ENCODE measurements at regions not wholly inside any gene's neighbourhood (a gene's known extent, or its start where the extent isn't known, plus 50 kb on each side); places are given as distances from the start of the nearest gene placed in this dataset.
"Not testable (repeated sequence)": the region's sequence is repeated elsewhere in the genome, so short reads cannot be mapped to it uniquely, and the experiment has no call there.

DNA sequence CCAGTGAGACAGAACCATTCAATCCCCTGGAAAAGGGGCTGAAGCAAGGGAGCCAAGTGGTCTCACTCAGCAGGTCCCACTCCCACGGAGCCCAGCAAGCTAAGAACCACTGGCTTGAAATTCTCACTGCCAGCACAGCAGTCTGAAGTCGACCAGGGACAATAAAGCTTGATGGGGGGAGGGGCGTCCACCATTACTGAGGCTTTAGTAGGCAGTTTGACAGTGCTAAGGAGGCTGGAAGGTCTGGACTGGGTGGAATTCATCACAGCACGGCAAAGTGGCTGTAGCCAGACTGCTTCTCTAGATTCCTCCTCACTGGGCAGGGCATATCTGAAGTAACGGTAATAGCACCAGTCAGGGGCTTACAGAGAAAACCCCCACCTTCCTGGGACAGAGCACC, 105.4 kb upstream of the GORAB start:
- H3K4me3 ChIP-seq (ENCODE audit: low read depth, low read length) = no peak overlapping the region
- DNase-seq (ENCODE audit: low read depth) = no peak
- TF ChIP-seq, protein P1, sequence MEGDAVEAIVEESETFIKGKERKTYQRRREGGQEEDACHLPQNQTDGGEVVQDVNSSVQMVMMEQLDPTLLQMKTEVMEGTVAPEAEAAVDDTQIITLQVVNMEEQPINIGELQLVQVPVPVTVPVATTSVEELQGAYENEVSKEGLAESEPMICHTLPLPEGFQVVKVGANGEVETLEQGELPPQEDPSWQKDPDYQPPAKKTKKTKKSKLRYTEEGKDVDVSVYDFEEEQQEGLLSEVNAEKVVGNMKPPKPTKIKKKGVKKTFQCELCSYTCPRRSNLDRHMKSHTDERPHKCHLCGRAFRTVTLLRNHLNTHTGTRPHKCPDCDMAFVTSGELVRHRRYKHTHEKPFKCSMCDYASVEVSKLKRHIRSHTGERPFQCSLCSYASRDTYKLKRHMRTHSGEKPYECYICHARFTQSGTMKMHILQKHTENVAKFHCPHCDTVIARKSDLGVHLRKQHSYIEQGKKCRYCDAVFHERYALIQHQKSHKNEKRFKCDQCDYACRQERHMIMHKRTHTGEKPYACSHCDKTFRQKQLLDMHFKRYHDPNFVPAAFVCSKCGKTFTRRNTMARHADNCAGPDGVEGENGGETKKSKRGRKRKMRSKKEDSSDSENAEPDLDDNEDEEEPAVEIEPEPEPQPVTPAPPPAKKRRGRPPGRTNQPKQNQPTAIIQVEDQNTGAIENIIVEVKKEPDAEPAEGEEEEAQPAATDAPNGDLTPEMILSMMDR (IDR thresholded peaks at IDR 0.05; ENCODE audit: low read depth, low read length) = no peak
- no peak for TF ChIP-seq POLR2A (IDR thresholded peaks at IDR 0.05; ENCODE audit: extremely low read depth, insufficient read length)

- DNase-seq (ENCODE audit: low read depth); H3K4me3 ChIP-seq (ENCODE audit: low read depth, low read length): not testable (repeated sequence)
Observed at GRCh38 chr1:170427002-170427401, 105.0 kb upstream of the GORAB start.

GRCh38 chr1:170436928-170437327, 95.0 kb upstream of the GORAB start:
- DNase-seq (ENCODE audit: low read depth) = no peak
- no peak overlapping the region for H3K4me3 ChIP-seq (ENCODE audit: low read depth, low read length)
- TF ChIP-seq MYC (IDR thresholded peaks at IDR 0.05; ENCODE audit: low read depth, low read length) (no peak), POLR2A (IDR thresholded peaks at IDR 0.05; ENCODE audit: extremely low read depth, insufficient read length) (no peak)
- TF ChIP-seq, protein P2, sequence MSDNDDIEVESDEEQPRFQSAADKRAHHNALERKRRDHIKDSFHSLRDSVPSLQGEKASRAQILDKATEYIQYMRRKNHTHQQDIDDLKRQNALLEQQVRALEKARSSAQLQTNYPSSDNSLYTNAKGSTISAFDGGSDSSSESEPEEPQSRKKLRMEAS (IDR thresholded peaks at IDR 0.05; ENCODE audit: low read depth, low read length) = no peak
- TF ChIP-seq, protein P1 (IDR thresholded peaks at IDR 0.05; ENCODE audit: low read depth, low read length) = no peak

GRCh38 chr1:170445096-170445495, 86.9 kb upstream of the GORAB start:
- H3K4me3 ChIP-seq (ENCODE audit: low read depth, low read length) = no peak overlapping the region
- no peak for DNase-seq (ENCODE audit: low read depth)
- TF ChIP-seq POLR2A (IDR thresholded peaks at IDR 0.05; ENCODE audit: extremely low read depth, insufficient read length) (no peak), MYC (IDR thresholded peaks at IDR 0.05; ENCODE audit: low read depth, low read length) (no peak)
- TF ChIP-seq, protein P2 (IDR thresholded peaks at IDR 0.05; ENCODE audit: low read depth, low read length) = no peak
- TF ChIP-seq, protein P1 (IDR thresholded peaks at IDR 0.05; ENCODE audit: low read depth, low read length) = no peak

DNA sequence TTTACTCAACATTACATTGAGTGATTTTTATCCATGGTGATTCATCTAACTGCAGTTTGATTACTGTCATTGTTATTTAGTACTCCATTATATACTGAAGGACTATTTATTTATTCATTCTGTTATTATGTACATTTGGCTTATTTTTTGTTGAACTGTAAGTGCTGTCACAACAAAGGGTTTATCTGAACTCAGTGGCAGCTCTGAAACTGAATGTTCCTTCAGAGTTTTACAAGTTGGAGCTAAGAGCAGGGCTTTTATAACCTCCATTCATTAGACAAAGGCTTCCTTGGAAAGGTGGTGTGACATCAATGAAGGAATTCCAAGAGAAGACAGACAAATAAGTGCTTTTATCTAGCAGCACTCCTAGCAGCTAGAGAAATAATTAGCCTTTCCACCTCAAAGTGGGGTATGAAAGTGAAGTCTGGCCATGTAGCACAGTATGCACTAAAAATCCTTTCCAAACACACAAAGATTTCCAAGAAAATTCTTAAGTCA, 83.3 kb upstream of the GORAB start:
- TF ChIP-seq POLR2A (IDR thresholded peaks at IDR 0.05; ENCODE audit: extremely low read depth, insufficient read length) (no peak), MYC (IDR thresholded peaks at IDR 0.05; ENCODE audit: low read depth, low read length) (no peak)
- TF ChIP-seq, protein P2 (IDR thresholded peaks at IDR 0.05; ENCODE audit: low read depth, low read length) = no peak
- TF ChIP-seq, protein P1 (IDR thresholded peaks at IDR 0.05; ENCODE audit: low read depth, low read length) = no peak
- DNase-seq (ENCODE audit: low read depth) = no peak

GRCh38 chr1:170457325-170458050, 74.5 kb upstream of the GORAB start:
- DNase-seq (ENCODE audit: low read depth) = peak; percentile 10
- H3K4me3 ChIP-seq (ENCODE audit: low read depth, low read length) = not testable (repeated sequence)

More for the DNA sequence above, 83.3 kb upstream of the GORAB start:
- H3K4me3 ChIP-seq (ENCODE audit: low read depth, low read length) = no peak overlapping the region

- TF ChIP-seq, protein P1 (IDR thresholded peaks at IDR 0.05; ENCODE audit: low read depth, low read length) = no peak
- TF ChIP-seq, protein P2 (IDR thresholded peaks at IDR 0.05; ENCODE audit: low read depth, low read length) = no peak
- TF ChIP-seq POLR2A (IDR thresholded peaks at IDR 0.05; ENCODE audit: extremely low read depth, insufficient read length) = no peak
- TF ChIP-seq MYC (IDR thresholded peaks at IDR 0.05; ENCODE audit: low read depth, low read length) = no peak
- H3K4me3 ChIP-seq (ENCODE audit: low read depth, low read length) = no peak overlapping the region
- no peak for DNase-seq (ENCODE audit: low read depth)
Observed at GRCh38 chr1:170460001-170460400, 72.0 kb upstream of the GORAB start.

Measured in NB4 (cell line).